ENCODE measurements at regions not wholly inside any gene's neighbourhood (a gene's known extent, or its start where the extent isn't known, plus 50 kb on each side); places are given as distances from the start of the nearest gene placed in this dataset.

- FAIRE-seq (no peak), DNase-seq (ENCODE audit: insufficient read length, low spot score) (no peak)
- TF ChIP-seq, protein P1, sequence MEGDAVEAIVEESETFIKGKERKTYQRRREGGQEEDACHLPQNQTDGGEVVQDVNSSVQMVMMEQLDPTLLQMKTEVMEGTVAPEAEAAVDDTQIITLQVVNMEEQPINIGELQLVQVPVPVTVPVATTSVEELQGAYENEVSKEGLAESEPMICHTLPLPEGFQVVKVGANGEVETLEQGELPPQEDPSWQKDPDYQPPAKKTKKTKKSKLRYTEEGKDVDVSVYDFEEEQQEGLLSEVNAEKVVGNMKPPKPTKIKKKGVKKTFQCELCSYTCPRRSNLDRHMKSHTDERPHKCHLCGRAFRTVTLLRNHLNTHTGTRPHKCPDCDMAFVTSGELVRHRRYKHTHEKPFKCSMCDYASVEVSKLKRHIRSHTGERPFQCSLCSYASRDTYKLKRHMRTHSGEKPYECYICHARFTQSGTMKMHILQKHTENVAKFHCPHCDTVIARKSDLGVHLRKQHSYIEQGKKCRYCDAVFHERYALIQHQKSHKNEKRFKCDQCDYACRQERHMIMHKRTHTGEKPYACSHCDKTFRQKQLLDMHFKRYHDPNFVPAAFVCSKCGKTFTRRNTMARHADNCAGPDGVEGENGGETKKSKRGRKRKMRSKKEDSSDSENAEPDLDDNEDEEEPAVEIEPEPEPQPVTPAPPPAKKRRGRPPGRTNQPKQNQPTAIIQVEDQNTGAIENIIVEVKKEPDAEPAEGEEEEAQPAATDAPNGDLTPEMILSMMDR (IDR thresholded peaks at IDR 0.05; ENCODE audit: insufficient read depth, missing control alignments) = no peak
These were observed 139.6 kb upstream of the FAM20A start for GRCh38 chr17:68740555-68741447.

DNA sequence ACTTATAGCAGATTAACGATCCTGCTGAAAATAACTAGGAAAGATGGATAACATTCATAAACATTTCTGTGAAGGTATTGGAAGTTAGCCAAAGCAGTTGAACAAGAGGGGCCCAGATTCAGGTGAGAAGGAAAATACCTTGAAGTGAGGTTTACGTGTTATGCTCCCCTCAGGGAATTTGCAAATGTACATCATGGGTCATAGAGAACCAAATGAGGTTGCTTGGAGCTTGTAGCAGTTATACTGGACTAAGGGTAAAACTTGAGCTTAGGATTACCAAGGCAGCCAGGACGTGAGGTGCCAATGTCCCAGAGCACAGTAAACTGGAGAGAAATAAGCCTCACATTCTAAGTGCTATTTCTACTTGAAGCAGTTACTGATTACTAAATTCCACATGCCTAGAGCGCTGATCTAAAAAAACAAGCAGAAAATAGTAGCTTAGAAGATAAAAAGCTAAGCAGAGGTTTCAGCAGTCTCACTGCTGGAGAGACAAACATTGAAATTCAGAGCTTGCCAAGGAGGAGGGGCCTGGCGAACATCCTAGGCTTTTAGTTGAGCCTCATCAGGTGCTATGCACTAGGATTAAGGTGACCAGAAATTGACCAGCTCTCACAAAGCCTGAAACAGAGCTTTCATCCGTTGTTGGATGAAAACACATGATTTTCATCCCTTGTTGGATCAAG is 136.7 kb upstream of the FAM20A start:
- TF ChIP-seq, protein P1 (IDR thresholded peaks at IDR 0.05; ENCODE audit: insufficient read depth, missing control alignments) = no peak
- DNase-seq (ENCODE audit: insufficient read length, low spot score) = no peak
- no peak for FAIRE-seq

DNA sequence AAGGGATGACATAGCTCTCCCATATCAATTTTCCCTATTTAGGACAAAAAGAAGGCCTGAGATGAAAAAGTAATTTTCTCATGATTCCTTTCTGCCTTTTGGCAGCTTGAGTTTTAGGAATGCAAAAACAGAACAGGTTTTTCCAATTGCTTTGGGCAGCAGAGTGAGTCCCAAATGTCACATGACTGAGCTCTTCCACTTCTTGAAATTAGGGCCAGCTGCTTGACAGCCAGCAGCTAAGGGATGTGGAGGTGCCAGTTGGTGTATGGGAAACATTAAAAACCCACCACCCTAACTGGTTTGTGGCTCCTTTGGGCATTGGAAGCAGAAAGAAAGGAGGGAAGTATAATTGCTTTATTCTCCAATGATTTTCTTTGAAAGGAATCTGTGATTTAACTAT is 133.8 kb upstream of the FAM20A start:
- DNase-seq (ENCODE audit: insufficient read length, low spot score) (no peak), FAIRE-seq (no peak)
- TF ChIP-seq, protein P1 (IDR thresholded peaks at IDR 0.05; ENCODE audit: insufficient read depth, missing control alignments) = no peak

DNA sequence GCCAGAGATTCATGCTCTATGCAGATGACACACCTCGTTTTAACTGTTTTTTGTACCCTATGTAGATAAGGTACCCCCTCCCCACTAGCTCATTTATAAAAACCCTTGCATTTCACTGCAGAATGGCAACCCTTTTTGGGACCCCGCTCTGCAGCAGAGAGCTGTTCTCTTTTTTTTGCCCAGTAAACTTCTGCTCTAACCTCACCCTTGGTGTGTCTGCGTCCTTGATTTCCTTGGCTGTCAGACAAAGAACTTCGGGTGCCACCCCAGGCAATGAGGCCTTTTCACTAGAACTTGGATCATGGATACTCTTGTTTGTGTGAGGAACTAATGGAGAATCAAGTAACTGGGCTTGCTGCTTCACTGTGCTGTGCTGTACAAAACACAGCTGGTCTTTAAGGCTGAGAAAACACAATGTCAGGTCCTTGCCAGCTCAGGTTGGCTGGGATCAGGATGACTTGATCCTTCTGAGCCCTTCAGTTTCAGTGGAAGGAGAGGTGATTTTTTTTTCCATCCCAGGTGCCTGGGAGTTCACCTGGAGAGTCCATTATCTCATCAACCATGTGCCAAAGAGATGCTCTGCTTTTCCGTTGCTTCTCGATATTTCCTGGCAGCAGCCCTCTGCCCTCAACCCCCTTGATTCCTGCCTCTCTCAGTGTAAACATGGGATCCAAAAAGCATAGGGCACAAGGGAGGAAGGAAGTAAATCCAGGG is 133.2 kb upstream of the FAM20A start:
- FAIRE-seq = no peak
- TF ChIP-seq, protein P1 (IDR thresholded peaks at IDR 0.05; ENCODE audit: insufficient read depth, missing control alignments) = no peak

DNA sequence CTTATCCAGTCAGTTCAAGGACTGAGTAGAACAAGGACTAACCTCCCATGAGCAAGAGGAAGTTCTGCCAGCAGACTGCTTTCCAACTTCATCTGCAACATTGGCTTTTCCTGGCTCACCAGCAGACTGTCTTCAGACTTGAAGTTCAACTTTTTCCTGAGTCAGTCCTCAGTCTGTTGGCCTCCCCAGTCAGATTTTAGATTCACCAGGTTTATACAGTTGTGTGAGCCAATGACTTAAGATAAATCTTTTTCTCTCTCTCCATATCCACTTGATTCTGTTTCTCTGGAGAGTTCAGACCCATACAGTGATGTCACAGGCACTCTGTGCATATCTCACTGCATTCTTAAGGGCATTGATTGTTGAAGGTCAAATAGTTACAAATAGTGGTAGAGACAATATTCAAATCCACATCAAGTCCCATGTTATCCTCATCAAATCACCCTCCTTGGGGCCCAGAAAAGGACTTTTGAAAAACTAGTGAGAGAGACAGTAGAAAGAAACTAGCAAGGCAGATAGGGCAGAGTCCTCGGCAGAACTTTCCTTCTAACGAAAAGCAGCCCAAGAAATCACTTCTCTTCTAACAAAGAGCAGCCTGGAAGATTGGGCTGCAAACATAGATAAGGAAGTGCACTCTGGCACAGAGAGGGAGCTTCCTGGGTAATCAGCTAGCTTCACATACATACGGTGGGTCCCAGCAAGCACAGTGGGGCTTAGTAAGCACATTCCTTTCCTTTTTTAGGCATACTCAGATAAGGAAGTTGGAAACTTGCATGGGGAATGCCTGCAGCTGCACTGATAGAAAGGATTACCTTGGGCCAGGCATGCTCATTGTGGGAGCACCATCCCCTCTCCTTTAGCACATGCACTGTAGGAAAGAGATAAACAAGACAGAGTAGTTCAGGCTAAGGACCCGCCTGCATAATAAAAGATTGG is 132.3 kb upstream of the FAM20A start:
- no peak for FAIRE-seq

More for the DNA sequence above, 133.2 kb upstream of the FAM20A start:
- DNase-seq (ENCODE audit: insufficient read length, low spot score) = no peak

DNA sequence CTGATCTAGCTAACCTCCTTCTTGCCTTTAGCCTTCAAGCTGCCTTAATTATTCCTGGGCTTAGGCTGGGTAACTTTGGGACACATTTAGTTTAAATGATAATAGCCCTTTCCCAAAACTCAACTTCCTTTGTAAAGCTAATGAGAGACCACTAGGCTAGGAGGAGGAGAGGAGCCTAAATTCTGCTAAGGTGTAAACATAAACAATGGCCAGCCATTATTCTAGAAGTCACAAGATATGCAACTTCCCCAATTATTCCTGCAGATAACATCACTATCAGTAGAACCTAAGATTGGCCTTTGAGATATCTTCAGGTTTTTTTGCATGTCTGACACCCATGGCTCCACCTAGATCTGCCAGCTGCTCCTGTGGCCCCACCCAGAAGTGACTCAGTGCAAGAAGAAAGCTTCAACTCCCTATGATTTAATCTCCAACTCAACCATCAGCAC is 131.2 kb upstream of the FAM20A start:
- TF ChIP-seq, protein P1 (IDR thresholded peaks at IDR 0.05; ENCODE audit: insufficient read depth, missing control alignments) = no peak
- DNase-seq (ENCODE audit: insufficient read length, low spot score) (no peak), FAIRE-seq (no peak)

More for the DNA sequence above, 132.3 kb upstream of the FAM20A start:
- no peak for DNase-seq (ENCODE audit: insufficient read length, low spot score)
- TF ChIP-seq, protein P1 (IDR thresholded peaks at IDR 0.05; ENCODE audit: insufficient read depth, missing control alignments) = no peak
